Aorta (tissue), 5 donors: ENCODE measurements at regions not wholly inside any gene's neighbourhood (a gene's known extent, or its start where the extent isn't known, plus 50 kb on each side); places are given as distances from the start of the nearest gene placed in this dataset.

ENCODE experiments used
- ATAC-seq: fragments of 200-7000 bp; cut with Tn5 transposase; one replicate; pipeline ENCODE4 v1.9.1; 2022; ENCODE audit warnings: moderate library complexity; ENCODE audit not compliant: low FRiP score
- DNase-seq, 2 donors: peaks; one replicate each; pipeline ENCODE4 v3.0.0-alpha.2; 2020
- H3K27ac ChIP-seq, 2 donors: one replicate each; pipeline ENCODE4 v1.5.1; 2013; ENCODE audit warnings: low read length in 2 of 2, mild to moderate bottlenecking in 2 of 2, moderate library complexity in 2 of 2, control low read depth in 1 of 2, inconsistent platforms in 1 of 2, low read depth in 1 of 2
- H3K27me3 ChIP-seq, 2 donors: one replicate each; pipeline ENCODE4 v1.6.1; 2013; ENCODE audit warnings: control low read depth in 1 of 2, low read length in 1 of 2, mild to moderate bottlenecking in 1 of 2, moderate library complexity in 1 of 2; ENCODE audit not compliant: insufficient read depth in 2 of 2, control insufficient read depth in 1 of 2
- H3K36me3 ChIP-seq, 2 donors: one replicate each; pipeline ENCODE4 v1.6.1; 2013; ENCODE audit warnings: control low read depth in 1 of 2, low read length in 1 of 2, mild to moderate bottlenecking in 1 of 2; ENCODE audit not compliant: insufficient read depth in 2 of 2, control insufficient read depth in 1 of 2
- H3K4me1 ChIP-seq, 2 donors: one replicate each; pipeline ENCODE4 v1.6.1; 2013; ENCODE audit warnings: low read length in 2 of 2, control low read depth in 1 of 2, mild to moderate bottlenecking in 1 of 2, moderate library complexity in 1 of 2; ENCODE audit not compliant: insufficient read depth in 2 of 2, control insufficient read depth in 1 of 2
- H3K4me3 ChIP-seq, 2 donors: one replicate each; pipeline ENCODE4 v1.5.1; 2013; ENCODE audit warnings: low read length in 2 of 2, control low read depth in 1 of 2, mild to moderate bottlenecking in 1 of 2
- H3K9me3 ChIP-seq: one replicate; pipeline ENCODE4 v1.6.1; 2013; ENCODE audit warnings: mild to moderate bottlenecking, low read length; ENCODE audit not compliant: control insufficient read depth
- WGBS, 2 donors: extraction: QIAGEN DNeasy Blood & Tissue Kit; methylation state at CpG; one replicate each; pipeline ENCODE4 v1.1.7; 2013; 5-methylcytosine and 5-hydroxymethylcytosine counted together
- intact Hi-C, 2 donors: fragments of 100-400 bp; cut with DNase I; formaldehyde crosslinking; loops; one replicate each; pipeline versions ENCODE4 v1.14.2 to v1.15.0; 2022
- donor health status: healthy with polysubstance abuse.
- donor health status: Bipolar disorder and iron deficiency.
- donor health status: DM: no; HTN: no; CAD: no.
- donor health status: DM: no; HTN: no; CAD: no.
- donor health status: DM: yes; HTN: yes; CAD: no.

GRCh38 chr15:36401586-36401966 is 177.8 kb upstream of the CDIN1 start:
- ATAC-seq: no peak
- Histone ChIP-seq H3K27ac (no peak overlapping the region), H3K36me3 (no peaks in the 10 kb centered on the region), H3K9me3 (no peaks in the 10 kb centered on the region), H3K27me3 (no peaks in the 10 kb centered on the region), H3K4me3 (no peak overlapping the region), H3K4me1 (no peaks in the 10 kb centered on the region)
- intact Hi-C loops: no loop called here
- DNase-seq: no peak
- WGBS, 2 donors: 74 to 77% methylated on average over 3 of the region's 3 CpGs

- DNase-seq: no peak
- no peaks in the 10 kb centered on the region for H3K9me3 ChIP-seq
Observed at GRCh38 chr15:36403351-36403750, 176.1 kb upstream of the CDIN1 start.

GRCh38 chr15:36406366-36406765 is 173.1 kb upstream of the CDIN1 start:
- WGBS, 2 donors: 35 to 39% methylated on average over 3 of the region's 3 CpGs

More at GRCh38 chr15:36403351-36403750, 176.1 kb upstream of the CDIN1 start:
- no peak for ATAC-seq
- 80 to 82% methylated on average over 5 of the region's 5 CpGs for WGBS, 2 donors
- Histone ChIP-seq H3K36me3 (no peaks in the 10 kb centered on the region), H3K27ac (no peak overlapping the region), H3K4me1 (no peaks in the 10 kb centered on the region), H3K4me3 (no peak overlapping the region), H3K27me3 (no peaks in the 10 kb centered on the region)
- intact Hi-C loops: no loop called here

GRCh38 chr15:36406911-36407310 is 172.5 kb upstream of the CDIN1 start:
- Histone ChIP-seq H3K27me3 (no peaks in the 10 kb centered on the region), H3K4me1 (no peaks in the 10 kb centered on the region), H3K4me3 (no peak overlapping the region), H3K27ac (no peak overlapping the region), H3K36me3 (no peaks in the 10 kb centered on the region), H3K9me3 (no peaks in the 10 kb centered on the region)
- ATAC-seq (no peak), DNase-seq (no peak)
- 55 to 59% methylated on average over 3 of the region's 3 CpGs for WGBS, 2 donors
- intact Hi-C loops: loop anchor here in 1 of 2 donors (5.0 kb wide), 1 partner anchor 605 kb away; no protein-coding TSS in a partner anchor

More at GRCh38 chr15:36406366-36406765, 173.1 kb upstream of the CDIN1 start:
- peak overlapping the region in 1 of 2 donors; percentile 18 for H3K4me3 ChIP-seq
- intact Hi-C loops: loop anchor here in 1 of 2 donors (5.0 kb wide), 1 partner anchor 606 kb away; no protein-coding TSS in a partner anchor
- H3K27me3 ChIP-seq: no peaks in the 10 kb centered on the region
- H3K9me3 ChIP-seq: no peaks in the 10 kb centered on the region
- ATAC-seq (no peak), DNase-seq (no peak)
- no peak overlapping the region for H3K27ac ChIP-seq
- no peaks in the 10 kb centered on the region for H3K4me1 ChIP-seq
- no peaks in the 10 kb centered on the region for H3K36me3 ChIP-seq

- no peaks in the 10 kb centered on the region for H3K9me3 ChIP-seq
- 48 to 51% methylated on average over 4 of the region's 4 CpGs for WGBS, 2 donors
- intact Hi-C loops: loop anchor here in 1 of 2 donors (5.0 kb wide), 1 partner anchor 605 kb away; no protein-coding TSS in a partner anchor
Observed at GRCh38 chr15:36407647-36408046, 171.8 kb upstream of the CDIN1 start.

GRCh38 chr15:36409819-36410218 is 169.6 kb upstream of the CDIN1 start:
- H3K27ac ChIP-seq: no peak overlapping the region
- no peaks in the 10 kb centered on the region for H3K27me3 ChIP-seq
- WGBS, 2 donors: 94 to 96% methylated on average over 6 of the region's 6 CpGs
- no peaks in the 10 kb centered on the region for H3K36me3 ChIP-seq
- ATAC-seq (no peak), DNase-seq (no peak)
- H3K4me3 ChIP-seq: no peak overlapping the region
- H3K9me3 ChIP-seq: no peaks in the 10 kb centered on the region
- no peaks in the 10 kb centered on the region for H3K4me1 ChIP-seq
- intact Hi-C loops: loop anchor here in 1 of 2 donors (5.0 kb wide), 1 partner anchor 602 kb away; no protein-coding TSS in a partner anchor

More at GRCh38 chr15:36407647-36408046, 171.8 kb upstream of the CDIN1 start:
- Histone ChIP-seq H3K27me3 (no peaks in the 10 kb centered on the region), H3K27ac (no peak overlapping the region), H3K4me3 (no peak overlapping the region), H3K36me3 (no peaks in the 10 kb centered on the region), H3K4me1 (no peaks in the 10 kb centered on the region)
- DNase-seq: no peak
- no peak for ATAC-seq

- H3K9me3 ChIP-seq: no peaks in the 10 kb centered on the region
- DNase-seq (no peak), ATAC-seq (no peak)
- no peak overlapping the region for H3K27ac ChIP-seq
- H3K4me1 ChIP-seq: peaks cover 0 to 2% of the 10 kb centered on the region in 2 donors
- intact Hi-C loops: no loop called here
- WGBS, 2 donors: 81 to 86% methylated on average over 5 of the region's 5 CpGs
- no peaks in the 10 kb centered on the region for H3K27me3 ChIP-seq
- no peaks in the 10 kb centered on the region for H3K36me3 ChIP-seq
- H3K4me3 ChIP-seq: no peak overlapping the region
Observed at GRCh38 chr15:36414670-36415069, 164.8 kb upstream of the CDIN1 start.

- 86 to 92% methylated on average over 1 of the region's 1 CpG for WGBS, 2 donors
Observed at GRCh38 chr15:36415643-36416042, 163.8 kb upstream of the CDIN1 start.

GRCh38 chr15:36422631-36423030 is 156.8 kb upstream of the CDIN1 start:
- intact Hi-C loops: no loop called here
- 95 to 97% methylated on average over 2 of the region's 2 CpGs for WGBS, 2 donors
- H3K4me1 ChIP-seq: no peaks in the 10 kb centered on the region
- DNase-seq: no peak
- no peak overlapping the region for H3K27ac ChIP-seq
- no peaks in the 10 kb centered on the region for H3K27me3 ChIP-seq
- H3K9me3 ChIP-seq: no peaks in the 10 kb centered on the region
- ATAC-seq: no peak
- no peak overlapping the region for H3K4me3 ChIP-seq
- no peaks in the 10 kb centered on the region for H3K36me3 ChIP-seq

More at GRCh38 chr15:36415643-36416042, 163.8 kb upstream of the CDIN1 start:
- H3K9me3 ChIP-seq: no peaks in the 10 kb centered on the region
- no peaks in the 10 kb centered on the region for H3K27me3 ChIP-seq
- H3K4me3 ChIP-seq: no peak overlapping the region
- H3K27ac ChIP-seq: no peak overlapping the region
- H3K36me3 ChIP-seq: no peaks in the 10 kb centered on the region
- H3K4me1 ChIP-seq: peaks cover 0 to 2% of the 10 kb centered on the region in 2 donors
- intact Hi-C loops: no loop called here
- ATAC-seq (no peak), DNase-seq (no peak)
